ENCODE measurements at regions not wholly inside any gene's neighbourhood (a gene's known extent, or its start where the extent isn't known, plus 50 kb on each side); places are given as distances from the start of the nearest gene placed in this dataset.
"Not testable (repeated sequence)": the region's sequence is repeated elsewhere in the genome, so short reads cannot be mapped to it uniquely, and the experiment has no call there.

GRCh38 chr12:67048371-67048770 is 220.8 kb upstream of the CAND1 start:
- H3K4me1 ChIP-seq: peaks cover 10% of the 10 kb centered on the region
- DNase-seq: no peak
- intact Hi-C loops (cut with DNase I; ENCODE audit: low total_unique reads): no loop called here
- no peaks in the 10 kb centered on the region for H3K36me3 ChIP-seq (ENCODE audit: low read depth, missing control alignments)
- no peak overlapping the region for H3K27ac ChIP-seq
- no peaks in the 10 kb centered on the region for H3K9me3 ChIP-seq
- no peak overlapping the region for H3K4me3 ChIP-seq
- WGBS, 2 donors: 89 to 90% methylated on average over 5 of the region's 5 CpGs
- H3K27me3 ChIP-seq: no peaks in the 10 kb centered on the region
- TF ChIP-seq CTCF (IDR thresholded peaks at IDR 0.05): no peak
- TF ChIP-seq POLR2A (IDR thresholded peaks at IDR 0.05): no peak

GRCh38 chr12:67049199-67049598 is 220.0 kb upstream of the CAND1 start:
- H3K27ac ChIP-seq; H3K4me3 ChIP-seq; intact Hi-C loops (cut with DNase I; ENCODE audit: low total_unique reads); H3K4me1 ChIP-seq; H3K9me3 ChIP-seq; H3K27me3 ChIP-seq; DNase-seq; H3K36me3 ChIP-seq (ENCODE audit: low read depth, missing control alignments): not testable (repeated sequence)
- 72 to 75% methylated on average over 4 of the region's 4 CpGs for WGBS, 2 donors

- intact Hi-C loops (cut with DNase I; ENCODE audit: low total_unique reads): no loop called here
- no peak for TF ChIP-seq CTCF (IDR thresholded peaks at IDR 0.05)
- no peak for TF ChIP-seq POLR2A (IDR thresholded peaks at IDR 0.05)
These were observed 216.2 kb upstream of the CAND1 start for GRCh38 chr12:67052981-67053380.

GRCh38 chr12:67056329-67056728 is 212.8 kb upstream of the CAND1 start:
- H3K4me3 ChIP-seq: no peak overlapping the region
- H3K4me1 ChIP-seq: no peaks in the 10 kb centered on the region
- no peaks in the 10 kb centered on the region for H3K36me3 ChIP-seq (ENCODE audit: low read depth, missing control alignments)
- no peak for TF ChIP-seq CTCF (IDR thresholded peaks at IDR 0.05)
- TF ChIP-seq POLR2A (IDR thresholded peaks at IDR 0.05): no peak
- H3K27me3 ChIP-seq: no peaks in the 10 kb centered on the region
- intact Hi-C loops (cut with DNase I; ENCODE audit: low total_unique reads): no loop called here
- no peak for DNase-seq
- H3K27ac ChIP-seq: no peak overlapping the region
- no peaks in the 10 kb centered on the region for H3K9me3 ChIP-seq

More at GRCh38 chr12:67052981-67053380, 216.2 kb upstream of the CAND1 start:
- no peaks in the 10 kb centered on the region for H3K9me3 ChIP-seq
- H3K27ac ChIP-seq: no peak overlapping the region
- no peaks in the 10 kb centered on the region for H3K4me1 ChIP-seq
- H3K36me3 ChIP-seq (ENCODE audit: low read depth, missing control alignments): no peaks in the 10 kb centered on the region
- H3K4me3 ChIP-seq: no peak overlapping the region
- DNase-seq: no peak
- no peaks in the 10 kb centered on the region for H3K27me3 ChIP-seq

GRCh38 chr12:67057072-67057471 is 212.1 kb upstream of the CAND1 start:
- Histone ChIP-seq H3K27me3 (no peaks in the 10 kb centered on the region), H3K9me3 (no peaks in the 10 kb centered on the region), H3K27ac (no peak overlapping the region), H3K4me3 (no peak overlapping the region), H3K4me1 (no peaks in the 10 kb centered on the region), H3K36me3 (ENCODE audit: low read depth, missing control alignments) (no peaks in the 10 kb centered on the region)
- WGBS, 2 donors: 90 to 97% methylated on average over 5 of the region's 5 CpGs
- TF ChIP-seq CTCF (IDR thresholded peaks at IDR 0.05) (no peak), POLR2A (IDR thresholded peaks at IDR 0.05) (no peak)
- no peak for DNase-seq
- intact Hi-C loops (cut with DNase I; ENCODE audit: low total_unique reads): no loop called here

Measured in testis (tissue), 2 donors.